Uterus (tissue), 3 donors: ENCODE measurements at regions not wholly inside any gene's neighbourhood (a gene's known extent, or its start where the extent isn't known, plus 50 kb on each side); places are given as distances from the start of the nearest gene placed in this dataset.

ENCODE experiments used
- DNase-seq, 2 donors: peaks; one replicate each; pipeline ENCODE4 v3.0.0-alpha.2; 2019 to 2020
- H3K27ac ChIP-seq, 2 donors: fragments of 200-600 bp; sonication (generic); 1 replicate in 1 of 2; 2 replicates in 1 of 2; pipeline ENCODE4 v1.5.1; 2016 to 2018
- H3K27me3 ChIP-seq, 2 donors: fragments of 200-600 bp; sonication (generic); one replicate each; pipeline ENCODE4 v1.5.1; 2018 to 2019; ENCODE audit warnings: control low read depth in 1 of 2
- H3K36me3 ChIP-seq, 2 donors: fragments of 200-600 bp; sonication (generic); one replicate each; pipeline ENCODE4 v1.5.1; 2019; ENCODE audit warnings: control low read depth in 1 of 2
- H3K4me1 ChIP-seq, 2 donors: fragments of 200-600 bp; sonication (generic); one replicate each; pipeline ENCODE4 v1.5.1; 2018 to 2019; ENCODE audit warnings: control low read depth in 1 of 2
- H3K4me3 ChIP-seq, 2 donors: fragments of 200-600 bp; sonication (generic); 1 replicate in 1 of 2; 2 replicates in 1 of 2; pipeline ENCODE4 v1.5.1; 2018 to 2019; ENCODE audit warnings: mild to moderate bottlenecking in 1 of 2
- H3K9me3 ChIP-seq, 2 donors: fragments of 200-600 bp; sonication (generic); one replicate each; pipeline ENCODE4 v1.5.1; 2019; ENCODE audit warnings: control low read depth in 1 of 2
- POLR2A ChIP-seq, 2 donors: fragments of 450-650 bp; IDR thresholded peaks; one replicate each; pipeline ENCODE4 v1.6.1; 2016; ENCODE audit warnings: antibody characterized with exemption in 2 of 2, mild to moderate bottlenecking in 1 of 2, moderate library complexity in 1 of 2
- intact Hi-C: fragments of 100-400 bp; cut with DNase I; formaldehyde crosslinking; loops from one replicate; pipeline ENCODE4 v1.15.1; 2023; ENCODE audit warnings: low total_unique reads
- TF ChIP-seq, protein P1 (sequence below), 4 experiments: fragments of 200-600 bp in 2 of 4; fragments of 450-650 bp in 2 of 4; sonication (generic) in 2 of 4; IDR thresholded peaks; one replicate each; pipeline ENCODE4 v1.5.1; 2016 to 2019; ENCODE audit warnings: antibody characterized with exemption in 4 of 4, mild to moderate bottlenecking in 2 of 4, moderate library complexity in 1 of 4
- donor health status: DM: yes; HTN: yes; CAD: no.

GRCh38 chrX:131828482-131828881, 194.6 kb upstream of the STK26 start:
- no peaks in the 10 kb centered on the region for H3K4me1 ChIP-seq
- no peaks in the 10 kb centered on the region for H3K9me3 ChIP-seq
- intact Hi-C loops = no loop called here
- no peak overlapping the region for H3K4me3 ChIP-seq
- TF ChIP-seq, protein P1, sequence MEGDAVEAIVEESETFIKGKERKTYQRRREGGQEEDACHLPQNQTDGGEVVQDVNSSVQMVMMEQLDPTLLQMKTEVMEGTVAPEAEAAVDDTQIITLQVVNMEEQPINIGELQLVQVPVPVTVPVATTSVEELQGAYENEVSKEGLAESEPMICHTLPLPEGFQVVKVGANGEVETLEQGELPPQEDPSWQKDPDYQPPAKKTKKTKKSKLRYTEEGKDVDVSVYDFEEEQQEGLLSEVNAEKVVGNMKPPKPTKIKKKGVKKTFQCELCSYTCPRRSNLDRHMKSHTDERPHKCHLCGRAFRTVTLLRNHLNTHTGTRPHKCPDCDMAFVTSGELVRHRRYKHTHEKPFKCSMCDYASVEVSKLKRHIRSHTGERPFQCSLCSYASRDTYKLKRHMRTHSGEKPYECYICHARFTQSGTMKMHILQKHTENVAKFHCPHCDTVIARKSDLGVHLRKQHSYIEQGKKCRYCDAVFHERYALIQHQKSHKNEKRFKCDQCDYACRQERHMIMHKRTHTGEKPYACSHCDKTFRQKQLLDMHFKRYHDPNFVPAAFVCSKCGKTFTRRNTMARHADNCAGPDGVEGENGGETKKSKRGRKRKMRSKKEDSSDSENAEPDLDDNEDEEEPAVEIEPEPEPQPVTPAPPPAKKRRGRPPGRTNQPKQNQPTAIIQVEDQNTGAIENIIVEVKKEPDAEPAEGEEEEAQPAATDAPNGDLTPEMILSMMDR (IDR thresholded peaks at IDR 0.05) = no peak
- no peak for TF ChIP-seq POLR2A (IDR thresholded peaks at IDR 0.05)
- H3K36me3 ChIP-seq = no peaks in the 10 kb centered on the region
- no peak for DNase-seq
- H3K27me3 ChIP-seq = no peaks in the 10 kb centered on the region
- H3K27ac ChIP-seq = no peak overlapping the region

DNA sequence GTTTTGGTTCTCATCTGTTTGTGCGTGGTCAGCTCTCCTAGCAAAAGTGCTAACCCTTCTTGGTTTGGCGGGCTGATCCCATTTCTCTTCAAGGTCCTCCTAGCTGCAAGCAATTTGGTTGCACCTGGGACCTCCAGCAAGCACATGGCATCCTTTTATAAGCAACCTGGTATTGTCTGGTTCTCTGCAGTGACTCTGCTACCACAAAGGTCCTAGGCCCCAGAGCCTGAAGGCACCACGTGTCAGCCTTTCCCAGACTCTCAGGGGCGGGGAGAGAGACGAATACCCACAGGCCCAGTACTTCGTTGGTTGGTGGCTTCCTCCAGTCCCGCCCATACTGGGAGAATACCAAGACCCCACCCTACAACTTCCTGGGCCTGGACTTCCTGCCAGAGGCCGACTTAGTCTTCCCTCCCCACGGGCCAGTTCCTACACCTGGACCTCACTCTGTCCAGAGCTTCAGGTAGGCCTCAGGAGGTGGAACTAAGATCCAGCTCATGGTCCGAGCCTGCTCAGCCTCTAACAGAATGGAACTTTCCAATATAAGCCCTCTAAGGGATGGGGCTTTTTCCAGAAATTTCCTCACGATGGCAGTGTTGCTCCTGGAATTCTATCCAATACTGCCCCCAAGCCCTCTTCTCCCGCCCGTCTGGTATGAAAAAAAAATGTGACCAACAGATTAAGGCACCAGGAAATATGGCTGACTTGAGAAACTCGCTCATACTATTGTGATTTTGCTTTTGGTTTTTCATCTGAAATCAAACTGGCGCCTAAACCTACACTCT, 192.5 kb upstream of the STK26 start:
- H3K4me3 ChIP-seq = no peak overlapping the region
- no peaks in the 10 kb centered on the region for H3K9me3 ChIP-seq
- H3K27me3 ChIP-seq = no peaks in the 10 kb centered on the region
- no peaks in the 10 kb centered on the region for H3K4me1 ChIP-seq
- TF ChIP-seq POLR2A (IDR thresholded peaks at IDR 0.05) = no peak
- TF ChIP-seq, protein P1 (IDR thresholded peaks at IDR 0.05) = peak; percentile 50 to 65 (median 60)
- peak; percentile 64 to 80 for DNase-seq
- no peaks in the 10 kb centered on the region for H3K36me3 ChIP-seq
- intact Hi-C loops = no loop called here
- H3K27ac ChIP-seq = peak overlapping the region; percentile 22 to 36

DNA sequence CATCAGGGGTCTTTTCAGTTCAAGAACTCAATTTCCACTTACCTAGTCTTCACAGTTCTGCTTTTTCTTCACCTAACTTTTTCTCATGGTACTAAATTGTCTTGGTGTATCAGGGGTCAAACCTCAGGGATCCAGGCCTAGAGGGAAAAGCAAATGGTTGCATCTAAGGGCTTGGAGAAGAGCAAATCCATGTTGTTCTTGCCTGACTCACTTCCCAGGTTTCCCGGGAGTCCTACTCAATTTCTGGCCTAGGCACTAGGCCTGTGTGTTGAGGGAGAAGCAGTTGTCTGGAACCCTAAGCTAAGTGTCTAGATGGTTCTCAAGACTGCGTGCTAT, 191.9 kb upstream of the STK26 start:
- H3K4me3 ChIP-seq = no peak overlapping the region
- intact Hi-C loops = no loop called here
- H3K36me3 ChIP-seq = no peaks in the 10 kb centered on the region
- H3K9me3 ChIP-seq = no peaks in the 10 kb centered on the region
- no peaks in the 10 kb centered on the region for H3K4me1 ChIP-seq
- no peaks in the 10 kb centered on the region for H3K27me3 ChIP-seq
- DNase-seq = no peak
- no peak for TF ChIP-seq POLR2A (IDR thresholded peaks at IDR 0.05)
- TF ChIP-seq, protein P1 (IDR thresholded peaks at IDR 0.05) = no peak
- peak overlapping the region; percentile 22 to 36 for H3K27ac ChIP-seq

- no peaks in the 10 kb centered on the region for H3K36me3 ChIP-seq
- no peak overlapping the region for H3K4me3 ChIP-seq
- TF ChIP-seq, protein P1 (IDR thresholded peaks at IDR 0.05) = no peak
- no peak for TF ChIP-seq POLR2A (IDR thresholded peaks at IDR 0.05)
- peaks cover 0 to 6% of the 10 kb centered on the region in 2 donors for H3K27me3 ChIP-seq
- H3K4me1 ChIP-seq = no peaks in the 10 kb centered on the region
- no peaks in the 10 kb centered on the region for H3K9me3 ChIP-seq
- no peak for DNase-seq
- H3K27ac ChIP-seq = no peak overlapping the region
- intact Hi-C loops = no loop called here
Measured at GRCh38 chrX:131836161-131836560, 186.9 kb upstream of the STK26 start.

DNA sequence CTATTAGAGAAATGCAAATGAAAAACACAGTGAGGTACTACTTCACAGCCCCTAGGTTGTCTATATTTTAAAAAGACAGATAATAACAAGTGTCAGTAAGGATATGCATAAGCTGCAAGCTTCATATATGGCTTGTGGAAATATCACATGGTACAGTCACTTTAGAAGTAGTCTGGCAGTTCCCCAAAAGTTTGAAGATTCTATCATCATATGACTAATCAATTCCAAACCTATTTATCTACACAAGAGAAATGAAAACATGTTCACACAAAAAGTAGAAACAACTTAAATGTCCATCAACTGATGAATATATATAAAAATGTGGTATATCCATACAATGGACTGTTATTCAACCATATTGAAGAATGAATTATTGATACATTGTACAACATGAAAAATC, 185.8 kb upstream of the STK26 start:
- no peak for DNase-seq
- H3K27ac ChIP-seq = no peak overlapping the region
- H3K4me1 ChIP-seq = no peaks in the 10 kb centered on the region
- TF ChIP-seq, protein P1 (IDR thresholded peaks at IDR 0.05) = no peak
- no peak for TF ChIP-seq POLR2A (IDR thresholded peaks at IDR 0.05)
- H3K27me3 ChIP-seq = peaks cover 0 to 6% of the 10 kb centered on the region in 2 donors
- no peaks in the 10 kb centered on the region for H3K36me3 ChIP-seq
- intact Hi-C loops = no loop called here
- H3K4me3 ChIP-seq = no peak overlapping the region
- H3K9me3 ChIP-seq = no peaks in the 10 kb centered on the region
